IMR-90 (cell line): ENCODE measurements at regions not wholly inside any gene's neighbourhood (a gene's known extent, or its start where the extent isn't known, plus 50 kb on each side); places are given as distances from the start of the nearest gene placed in this dataset.

ENCODE experiments used
- ATAC-seq: fragments of 200-7000 bp; cut with Tn5 transposase; 2 replicates; pipeline ENCODE4 v1.9.1; 2020; ENCODE audit warnings: low read depth, mild to moderate bottlenecking, moderate library complexity
- BruUV-seq: library from RNA; stranded (reverse); fragments of 400-500 nt; replicated peaks from 2 replicates; lab custom pipeline; 2021; lab: Mats Ljungman, UMichigan
- CTCF ChIA-PET: fragments of 300-600 bp; formaldehyde crosslinking; extraction: SDS; loops from one replicate; lab custom pipeline; 2021; ENCODE audit warnings: antibody characterized with exemption; lab: Yijun Ruan, JAX
- POLR2A ChIA-PET: fragments of 300-600 bp; sonication (Branson Sonifier 250); formaldehyde crosslinking; loops from one replicate; lab custom pipeline; 2022; ENCODE audit warnings: antibody characterized with exemption; ENCODE audit not compliant: unreplicated experiment; lab: Charles Lee
- DNase-seq: peaks from one replicate; pipeline ENCODE4 v3.0.0; 2013
- H2AFZ ChIP-seq: replicated peaks from 2 replicates; pipeline ENCODE3; 2013; ENCODE audit warnings: low read length, mild to moderate bottlenecking; ENCODE audit not compliant: poor library complexity
- H2AK5ac ChIP-seq: 2 replicates; pipeline ENCODE4 v1.6.1; 2013; ENCODE audit warnings: low read depth, low read length, inconsistent platforms
- H2AK9ac ChIP-seq: replicated peaks from 2 replicates; pipeline ENCODE3; 2013; ENCODE audit warnings: mild to moderate bottlenecking, low read depth, low read length, moderate library complexity; ENCODE audit not compliant: poor library complexity
- H2BK120ac ChIP-seq: 2 replicates; pipeline ENCODE4 v1.6.1; 2013; ENCODE audit warnings: low read depth, low read length, inconsistent platforms
- H2BK15ac ChIP-seq: 3 replicates; pipeline ENCODE4 v1.6.1; 2013; ENCODE audit warnings: low read depth, low read length, inconsistent platforms
- H2BK20ac ChIP-seq: 2 replicates; pipeline ENCODE4 v1.6.1; 2013; ENCODE audit warnings: low read depth, mild to moderate bottlenecking, inconsistent platforms, low read length, moderate library complexity
- H2BK5ac ChIP-seq: 2 replicates; pipeline ENCODE4 v1.6.1; 2013; ENCODE audit warnings: mild to moderate bottlenecking, low read depth, low read length, inconsistent platforms; ENCODE audit not compliant: poor library complexity, severe bottlenecking
- H3K14ac ChIP-seq: replicated peaks from 2 replicates; pipeline ENCODE4 v1.6.1; 2013; ENCODE audit warnings: low read depth, low read length, inconsistent platforms
- H3K18ac ChIP-seq: 2 replicates; pipeline ENCODE4 v1.6.1; 2013; ENCODE audit warnings: low read depth, low read length, control low read depth
- H3K23ac ChIP-seq: 2 replicates; pipeline ENCODE4 v1.6.1; 2013; ENCODE audit warnings: low read depth, low read length, inconsistent platforms
- H3K27ac ChIP-seq: 2 replicates; pipeline ENCODE4 v1.5.1; 2013; ENCODE audit warnings: mild to moderate bottlenecking, control low read depth, low read length; ENCODE audit not compliant: insufficient read depth
- H3K27me3 ChIP-seq: 2 replicates; pipeline ENCODE4 v1.6.1; 2013; ENCODE audit warnings: low read length; ENCODE audit not compliant: control insufficient read depth, insufficient read depth
- H3K36me3 ChIP-seq: 2 replicates; pipeline ENCODE4 v1.6.1; 2013; ENCODE audit warnings: low read length, mixed read lengths; ENCODE audit not compliant: control insufficient read depth, insufficient read depth
- H3K4ac ChIP-seq: 2 replicates; pipeline ENCODE4 v1.6.1; 2013; ENCODE audit warnings: low read depth, low read length, inconsistent platforms
- H3K4me1 ChIP-seq: 2 replicates; pipeline ENCODE4 v1.6.1; 2013; ENCODE audit warnings: low read length, mixed read lengths; ENCODE audit not compliant: control insufficient read depth, insufficient read depth
- H3K4me2 ChIP-seq: 2 replicates; pipeline ENCODE4 v1.6.1; 2013; ENCODE audit warnings: low read depth, mild to moderate bottlenecking, control low read depth, low read length, moderate library complexity
- H3K4me3 ChIP-seq: 2 replicates; pipeline ENCODE4 v1.5.1; 2013; ENCODE audit warnings: low read depth, mild to moderate bottlenecking, control low read depth, low read length, moderate library complexity; ENCODE audit not compliant: insufficient read depth
- H3K56ac ChIP-seq: 2 replicates; pipeline ENCODE4 v1.6.1; 2013; ENCODE audit warnings: low read length, inconsistent platforms; ENCODE audit not compliant: insufficient read depth; ENCODE audit errors: extremely low read depth
- H3K79me1 ChIP-seq, 2 experiments: 2 replicates each; pipeline ENCODE4 v1.6.1; 2013; ENCODE audit warnings: low read length in 2 of 2, inconsistent platforms in 1 of 2, low read depth in 1 of 2
- H3K9ac ChIP-seq: 2 replicates; pipeline ENCODE4 v1.6.1; 2013; ENCODE audit warnings: low read depth, low read length, control low read depth
- H3K9me1 ChIP-seq: 2 replicates; pipeline ENCODE4 v1.6.1; 2013; ENCODE audit warnings: low read length, inconsistent platforms; ENCODE audit not compliant: insufficient read depth
- H3K9me3 ChIP-seq: 2 replicates; pipeline ENCODE4 v1.6.1; 2013; ENCODE audit warnings: low read length; ENCODE audit not compliant: control insufficient read depth, insufficient read depth
- H4K20me1 ChIP-seq: 2 replicates; pipeline ENCODE4 v1.6.1; 2013; ENCODE audit warnings: low read length, inconsistent platforms; ENCODE audit not compliant: insufficient read depth
- H4K5ac ChIP-seq: 2 replicates; pipeline ENCODE4 v1.6.1; 2013; ENCODE audit warnings: mild to moderate bottlenecking, low read depth, low read length, control low read depth
- H4K8ac ChIP-seq, 2 experiments: 2 replicates each; pipeline ENCODE4 v1.6.1; 2013; ENCODE audit warnings: low read depth in 2 of 2, low read length in 2 of 2, control low read depth in 1 of 2, inconsistent platforms in 1 of 2
- H4K91ac ChIP-seq: 2 replicates; pipeline ENCODE4 v1.6.1; 2013; ENCODE audit warnings: low read depth, low read length, inconsistent platforms; ENCODE audit not compliant: insufficient read depth
- BHLHE40 ChIP-seq: fragments of 150-350 bp; IDR thresholded peaks from 2 replicates; pipeline ENCODE4 v1.6.1; 2016; ENCODE audit warnings: mild to moderate bottlenecking, low read depth, low read length
- CEBPB ChIP-seq: IDR thresholded peaks from 2 replicates; pipeline ENCODE4 v1.6.1; 2012; ENCODE audit warnings: low read depth, low read length, improper control_type of control experiment
- CHD1 ChIP-seq: IDR thresholded peaks from 2 replicates; pipeline ENCODE4 v1.6.1; 2012; ENCODE audit warnings: low read depth, low read length, improper control_type of control experiment
- FOS ChIP-seq: fragments of 150-350 bp; IDR thresholded peaks from 2 replicates; pipeline ENCODE4 v1.6.1; 2016; ENCODE audit warnings: low read depth, low read length
- MAFK ChIP-seq: IDR thresholded peaks from 2 replicates; pipeline ENCODE4 v1.6.1; 2012; ENCODE audit warnings: low read depth, low read length, improper control_type of control experiment
- MXI1 ChIP-seq: IDR thresholded peaks from 2 replicates; pipeline ENCODE4 v1.6.1; 2012; ENCODE audit warnings: low read depth, mild to moderate bottlenecking, low read length, moderate library complexity, borderline replicate concordance
- NFE2L2 ChIP-seq: fragments of 150-350 bp; IDR thresholded peaks from 2 replicates; pipeline ENCODE4 v1.6.1; 2016; ENCODE audit warnings: low read depth, mild to moderate bottlenecking, low read length
- POLR2A ChIP-seq: IDR thresholded peaks from 2 replicates; pipeline ENCODE4 v1.6.1; 2012; ENCODE audit warnings: mild to moderate bottlenecking, low read depth, low read length
- RAD21 ChIP-seq: IDR thresholded peaks from 2 replicates; pipeline ENCODE4 v1.6.1; 2012; ENCODE audit warnings: low read length, improper control_type of control experiment
- RCOR1 ChIP-seq: IDR thresholded peaks from 2 replicates; pipeline ENCODE4 v1.6.1; 2012; ENCODE audit warnings: mild to moderate bottlenecking, low read length, improper control_type of control experiment; ENCODE audit not compliant: insufficient replicate concordance
- RFX5 ChIP-seq: IDR thresholded peaks from 2 replicates; pipeline ENCODE4 v1.8.0; 2012; ENCODE audit warnings: low read depth, mild to moderate bottlenecking, low read length, moderate library complexity
- SMC3 ChIP-seq: fragments of 150-350 bp; IDR thresholded peaks from 2 replicates; pipeline ENCODE4 v1.6.1; 2016; ENCODE audit warnings: low read depth, mild to moderate bottlenecking, antibody characterized with exemption, low read length, moderate library complexity
- WGBS, 2 experiments: methylation state at CpG; one replicate each; pipeline versions ENCODE4 v1.1.5 to v1.1.7; 2013; ENCODE audit warnings: missing lambda C conversion rate in 2 of 2; ENCODE audit not compliant: insufficient read length in 1 of 2; ENCODE audit errors: extremely low coverage in 2 of 2; 5-methylcytosine and 5-hydroxymethylcytosine counted together
- dilution Hi-C: fragments of 300-500 bp; cut with HindIII; formaldehyde crosslinking; loops from one replicate; pipeline ENCODE4 v1.14.3; 2018; ENCODE audit warnings: low sequenced_read_pairs; ENCODE audit not compliant: unreplicated experiment
- in situ Hi-C: fragments of 300-500 bp; cut with MboI; formaldehyde crosslinking; loops from 3 replicates; pipeline ENCODE4 v1.14.3; 2019; ENCODE audit warnings: low sequenced_read_pairs, inconsistent platforms, mixed read lengths
- intact Hi-C: fragments of 100-400 bp; cut with micrococcal nuclease; formaldehyde crosslinking; loops from 2 replicates; pipeline ENCODE4 v1.10.0; 2022
- TF ChIP-seq, protein P1 (sequence below): fragments of 150-350 bp; IDR thresholded peaks from 2 replicates; pipeline ENCODE4 v1.6.1; 2017; ENCODE audit warnings: mild to moderate bottlenecking, antibody characterized with exemption, low read length, low read depth
- TF ChIP-seq, protein P2 (sequence below): fragments of 150-350 bp; IDR thresholded peaks from 2 replicates; pipeline ENCODE4 v1.6.1; 2016; ENCODE audit warnings: low read depth, mild to moderate bottlenecking, low read length, moderate library complexity, borderline replicate concordance
- TF ChIP-seq, protein P3 (sequence below): conservative IDR thresholded peaks from 2 replicates; pipeline ENCODE4 v1.5.1; 2012; ENCODE audit warnings: mild to moderate bottlenecking, low read depth, low read length, improper control_type of control experiment

DNA sequence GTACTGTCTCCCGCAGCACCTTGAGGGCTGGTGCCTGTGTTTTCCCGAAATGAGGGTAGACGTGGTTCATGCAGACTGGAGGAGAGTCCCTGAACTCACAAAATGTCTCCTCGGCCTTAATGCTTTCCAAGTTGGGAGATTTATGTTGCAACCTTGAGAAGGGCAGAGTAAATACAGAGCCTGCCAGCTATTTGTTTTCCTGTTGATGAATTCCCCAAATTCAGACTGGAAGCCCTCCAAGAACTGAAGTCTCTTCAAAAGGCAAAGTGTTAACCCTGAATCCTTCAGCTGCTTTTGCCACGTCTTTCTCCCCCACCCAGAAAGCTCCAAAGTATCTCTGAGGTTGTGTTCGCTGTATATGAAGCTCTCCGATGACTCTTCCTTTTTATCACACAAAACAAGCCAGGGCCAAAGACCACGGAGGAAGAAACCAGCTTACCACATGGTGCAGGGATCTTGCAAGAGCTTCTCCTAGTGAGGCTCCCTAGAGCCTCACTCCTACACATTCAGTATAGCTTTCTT is 254.7 kb upstream of the NFE2L3 start:
- dilution Hi-C loops (no loop called here), in situ Hi-C loops (loop anchor here (10.0 kb wide), 1 partner anchor 777 kb away; no protein-coding TSS in a partner anchor), intact Hi-C loops (no loop called here)
- no peak overlapping the region for H3K4me3 ChIP-seq
- H3K9ac ChIP-seq = no peak overlapping the region
- H3K4me1 ChIP-seq = no peaks in the 10 kb centered on the region
- H4K20me1 ChIP-seq = no peaks in the 10 kb centered on the region
- H2BK120ac ChIP-seq = no peak overlapping the region
- H3K27me3 ChIP-seq = peaks cover 19% of the 10 kb centered on the region
- H4K8ac ChIP-seq = no peak overlapping the region
- H4K91ac ChIP-seq = no peak overlapping the region
- TF ChIP-seq RFX5 (no peak), NFE2L2 (no peak), RAD21 (no peak), MXI1 (no peak), SMC3 (no peak), CEBPB (no peak), RCOR1 (no peak), BHLHE40 (no peak), CHD1 (no peak), MAFK (no peak), POLR2A (no peak), FOS (no peak)
- TF ChIP-seq, protein P1, sequence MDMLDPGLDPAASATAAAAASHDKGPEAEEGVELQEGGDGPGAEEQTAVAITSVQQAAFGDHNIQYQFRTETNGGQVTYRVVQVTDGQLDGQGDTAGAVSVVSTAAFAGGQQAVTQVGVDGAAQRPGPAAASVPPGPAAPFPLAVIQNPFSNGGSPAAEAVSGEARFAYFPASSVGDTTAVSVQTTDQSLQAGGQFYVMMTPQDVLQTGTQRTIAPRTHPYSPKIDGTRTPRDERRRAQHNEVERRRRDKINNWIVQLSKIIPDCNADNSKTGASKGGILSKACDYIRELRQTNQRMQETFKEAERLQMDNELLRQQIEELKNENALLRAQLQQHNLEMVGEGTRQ = no peak
- TF ChIP-seq, protein P2, sequence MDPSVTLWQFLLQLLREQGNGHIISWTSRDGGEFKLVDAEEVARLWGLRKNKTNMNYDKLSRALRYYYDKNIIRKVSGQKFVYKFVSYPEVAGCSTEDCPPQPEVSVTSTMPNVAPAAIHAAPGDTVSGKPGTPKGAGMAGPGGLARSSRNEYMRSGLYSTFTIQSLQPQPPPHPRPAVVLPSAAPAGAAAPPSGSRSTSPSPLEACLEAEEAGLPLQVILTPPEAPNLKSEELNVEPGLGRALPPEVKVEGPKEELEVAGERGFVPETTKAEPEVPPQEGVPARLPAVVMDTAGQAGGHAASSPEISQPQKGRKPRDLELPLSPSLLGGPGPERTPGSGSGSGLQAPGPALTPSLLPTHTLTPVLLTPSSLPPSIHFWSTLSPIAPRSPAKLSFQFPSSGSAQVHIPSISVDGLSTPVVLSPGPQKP = no peak
- TF ChIP-seq, protein P3, sequence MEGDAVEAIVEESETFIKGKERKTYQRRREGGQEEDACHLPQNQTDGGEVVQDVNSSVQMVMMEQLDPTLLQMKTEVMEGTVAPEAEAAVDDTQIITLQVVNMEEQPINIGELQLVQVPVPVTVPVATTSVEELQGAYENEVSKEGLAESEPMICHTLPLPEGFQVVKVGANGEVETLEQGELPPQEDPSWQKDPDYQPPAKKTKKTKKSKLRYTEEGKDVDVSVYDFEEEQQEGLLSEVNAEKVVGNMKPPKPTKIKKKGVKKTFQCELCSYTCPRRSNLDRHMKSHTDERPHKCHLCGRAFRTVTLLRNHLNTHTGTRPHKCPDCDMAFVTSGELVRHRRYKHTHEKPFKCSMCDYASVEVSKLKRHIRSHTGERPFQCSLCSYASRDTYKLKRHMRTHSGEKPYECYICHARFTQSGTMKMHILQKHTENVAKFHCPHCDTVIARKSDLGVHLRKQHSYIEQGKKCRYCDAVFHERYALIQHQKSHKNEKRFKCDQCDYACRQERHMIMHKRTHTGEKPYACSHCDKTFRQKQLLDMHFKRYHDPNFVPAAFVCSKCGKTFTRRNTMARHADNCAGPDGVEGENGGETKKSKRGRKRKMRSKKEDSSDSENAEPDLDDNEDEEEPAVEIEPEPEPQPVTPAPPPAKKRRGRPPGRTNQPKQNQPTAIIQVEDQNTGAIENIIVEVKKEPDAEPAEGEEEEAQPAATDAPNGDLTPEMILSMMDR = no peak
- no peaks in the 10 kb centered on the region for H3K36me3 ChIP-seq
- no peak overlapping the region for H2AK5ac ChIP-seq
- no TSS peak for BruUV-seq
- ATAC-seq (no peak), DNase-seq (no peak)
- POLR2A ChIA-PET = no interaction called here
- H3K27ac ChIP-seq = no peak overlapping the region
- no peak overlapping the region for H3K14ac ChIP-seq
- CTCF ChIA-PET = interaction anchor here (1.1 to 4.2 kb wide), 4 partner anchors 468 to 1264 kb away, joined by 4 to 26 read pairs (median 5); no protein-coding TSS in a partner anchor
- no peak overlapping the region for H3K56ac ChIP-seq
- no peak overlapping the region for H2BK5ac ChIP-seq
- no peaks in the 10 kb centered on the region for H3K9me3 ChIP-seq
- H3K4ac ChIP-seq = no peak overlapping the region
- H2BK15ac ChIP-seq = no peak overlapping the region
- no peak overlapping the region for H3K4me2 ChIP-seq
- no peak overlapping the region for H3K18ac ChIP-seq
- H3K23ac ChIP-seq = no peak overlapping the region
- no peak overlapping the region for H4K5ac ChIP-seq
- no peak overlapping the region for H2AK9ac ChIP-seq
- no peak overlapping the region for H2AFZ ChIP-seq
- 100% methylated on average over 1 of the region's 8 CpGs; no CpG with 5 or more reads in 1 of the 2 experiments for WGBS, 2 experiments
- no peaks in the 10 kb centered on the region for H3K79me1 ChIP-seq
- no peak overlapping the region for H2BK20ac ChIP-seq
- H3K9me1 ChIP-seq = no peaks in the 10 kb centered on the region
